Uterus (tissue), 2 donors: ENCODE measurements at regions not wholly inside any gene's neighbourhood (a gene's known extent, or its start where the extent isn't known, plus 50 kb on each side); places are given as distances from the start of the nearest gene placed in this dataset.

ENCODE experiments used
- CTCF ChIP-seq, 4 experiments: fragments of 200-600 bp in 2 of 4; fragments of 450-650 bp in 2 of 4; sonication (generic) in 2 of 4; IDR thresholded peaks; one replicate each; pipeline ENCODE4 v1.5.1; 2016 to 2019; ENCODE audit warnings: antibody characterized with exemption in 4 of 4, mild to moderate bottlenecking in 2 of 4, moderate library complexity in 1 of 4
- POLR2A ChIP-seq, 2 donors: fragments of 450-650 bp; IDR thresholded peaks; one replicate each; pipeline ENCODE4 v1.6.1; 2016; ENCODE audit warnings: antibody characterized with exemption in 2 of 2, mild to moderate bottlenecking in 1 of 2, moderate library complexity in 1 of 2

- TF ChIP-seq CTCF (IDR thresholded peaks at IDR 0.05) (no peak), POLR2A (IDR thresholded peaks at IDR 0.05) (no peak)
Observed at GRCh38 chr12:92426332-92426731, 276.5 kb upstream of the PLEKHG7 start.
